Trophoblast cell (in vitro differentiated cells and primary cell): ENCODE measurements at regions not wholly inside any gene's neighbourhood (a gene's known extent, or its start where the extent isn't known, plus 50 kb on each side); places are given as distances from the start of the nearest gene placed in this dataset.
A peak's percentile ranks its signal among the peaks of the same experiment; 100 is the strongest.

Experiments
- DNase-seq, 2 donors: peaks; one replicate each; pipeline ENCODE4 v3.0.0-alpha.2; 2016
- H2AFZ ChIP-seq: 2 replicates; pipeline ENCODE4 v1.6.1; 2013; ENCODE audit warnings: low read length, moderate library complexity, mild to moderate bottlenecking; ENCODE audit not compliant: insufficient read depth, poor library complexity
- H2AK5ac ChIP-seq: 2 replicates; pipeline ENCODE4 v1.6.1; 2013; ENCODE audit warnings: mild to moderate bottlenecking, low read length
- H2BK120ac ChIP-seq: 2 replicates; pipeline ENCODE4 v1.6.1; 2013; ENCODE audit warnings: low read length, mild to moderate bottlenecking, moderate library complexity; ENCODE audit not compliant: insufficient read depth, poor library complexity
- H2BK12ac ChIP-seq: 2 replicates; pipeline ENCODE4 v1.6.1; 2013; ENCODE audit warnings: mild to moderate bottlenecking, low read length, moderate library complexity
- H2BK5ac ChIP-seq: 2 replicates; pipeline ENCODE4 v1.6.1; 2013; ENCODE audit warnings: low read length, low read depth, moderate library complexity, mild to moderate bottlenecking; ENCODE audit not compliant: poor library complexity
- H3K14ac ChIP-seq: 2 replicates; pipeline ENCODE4 v1.6.1; 2013; ENCODE audit warnings: mild to moderate bottlenecking, low read length
- H3K18ac ChIP-seq: 2 replicates; pipeline ENCODE4 v1.6.1; 2013; ENCODE audit warnings: mild to moderate bottlenecking, low read length
- H3K23ac ChIP-seq: 2 replicates; pipeline ENCODE4 v1.6.1; 2013; ENCODE audit warnings: low read length
- H3K27ac ChIP-seq: 2 replicates; pipeline ENCODE4 v1.5.1; 2013; ENCODE audit warnings: low read depth, mild to moderate bottlenecking, inconsistent platforms, low read length, moderate library complexity
- H3K27me3 ChIP-seq: 2 replicates; pipeline ENCODE4 v1.6.1; 2013; ENCODE audit warnings: inconsistent platforms, mild to moderate bottlenecking, low read length, moderate library complexity; ENCODE audit not compliant: insufficient read depth
- H3K36me3 ChIP-seq, 2 experiments: 1 replicate in 1 of 2; 2 replicates in 1 of 2; pipeline ENCODE4 v1.6.1; 2013; ENCODE audit warnings: low read length in 2 of 2, mild to moderate bottlenecking in 2 of 2, moderate library complexity in 1 of 2; ENCODE audit not compliant: insufficient read depth in 2 of 2, control insufficient read depth in 1 of 2
- H3K4ac ChIP-seq: 2 replicates; pipeline ENCODE4 v1.6.1; 2013; ENCODE audit warnings: low read depth, mild to moderate bottlenecking, low read length, moderate library complexity
- H3K4me1 ChIP-seq, 2 experiments: 1 replicate in 1 of 2; 2 replicates in 1 of 2; pipeline ENCODE4 v1.6.1; 2013; ENCODE audit warnings: low read length in 2 of 2, mild to moderate bottlenecking in 2 of 2, moderate library complexity in 1 of 2; ENCODE audit not compliant: insufficient read depth in 2 of 2, control insufficient read depth in 1 of 2
- H3K4me2 ChIP-seq: 2 replicates; pipeline ENCODE4 v1.6.1; 2013; ENCODE audit warnings: inconsistent platforms, mild to moderate bottlenecking, low read length, moderate library complexity
- H3K4me3 ChIP-seq: 2 replicates; pipeline ENCODE4 v1.5.1; 2013; ENCODE audit warnings: mild to moderate bottlenecking, low read depth, low read length, inconsistent platforms
- H3K79me1 ChIP-seq: one replicate; pipeline ENCODE4 v1.6.1; 2013; ENCODE audit warnings: low read length
- H3K79me2 ChIP-seq: 2 replicates; pipeline ENCODE4 v1.6.1; 2013; ENCODE audit warnings: low read length, mild to moderate bottlenecking; ENCODE audit not compliant: control insufficient read depth, insufficient read depth, poor library complexity
- H3K9ac ChIP-seq: 2 replicates; pipeline ENCODE4 v1.6.1; 2013; ENCODE audit warnings: mild to moderate bottlenecking, low read length
- H3K9me3 ChIP-seq: 2 replicates; pipeline ENCODE4 v1.6.1; 2013; ENCODE audit warnings: low read depth, mild to moderate bottlenecking, control low read depth, inconsistent platforms, low read length; ENCODE audit not compliant: insufficient read depth
- H4K12ac ChIP-seq: 2 replicates; pipeline ENCODE4 v1.6.1; 2013; ENCODE audit warnings: low read depth, mild to moderate bottlenecking, low read length, moderate library complexity
- H4K8ac ChIP-seq: 2 replicates; pipeline ENCODE4 v1.6.1; 2013; ENCODE audit warnings: low read depth, mild to moderate bottlenecking, low read length, moderate library complexity
- H4K91ac ChIP-seq: one replicate; pipeline ENCODE4 v1.6.1; 2013; ENCODE audit warnings: low read depth, mild to moderate bottlenecking, low read length, moderate library complexity
- WGBS: extraction: QIAGEN DNeasy Blood & Tissue Kit; methylation state at CpG from one replicate; pipeline ENCODE4 v1.1.7; 2013; ENCODE audit warnings: missing lambda C conversion rate; ENCODE audit not compliant: insufficient read length, insufficient coverage; ENCODE audit errors: extremely low coverage; 5-methylcytosine and 5-hydroxymethylcytosine counted together

DNA sequence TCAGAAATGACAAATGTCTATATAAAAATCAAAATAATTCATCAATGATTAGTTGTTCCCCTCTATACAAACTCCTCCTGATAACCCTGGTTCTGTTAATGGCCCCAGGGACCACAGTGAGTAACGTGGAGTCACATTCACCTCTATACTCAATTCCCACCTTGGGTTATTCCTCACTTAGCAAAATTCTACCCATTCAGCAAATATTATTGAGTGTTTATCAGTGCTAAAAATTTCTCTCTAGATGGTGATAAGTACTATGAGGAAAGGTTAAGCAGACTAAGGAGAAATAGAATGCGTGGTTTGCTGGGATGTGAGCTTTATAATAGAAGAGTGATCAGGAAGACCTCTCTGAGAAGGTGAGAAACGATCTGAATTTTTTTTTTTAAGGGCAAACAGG is 1124.5 kb downstream of the BCL11A start:
- no peaks in the 10 kb centered on the region for H3K36me3 ChIP-seq
- H3K4me3 ChIP-seq = no peak overlapping the region
- H4K8ac ChIP-seq = no peak overlapping the region
- H2BK5ac ChIP-seq = no peak overlapping the region
- no peak overlapping the region for H2AK5ac ChIP-seq
- WGBS = no CpG with 5 or more reads among the region's 3 CpGs
- no peak for DNase-seq
- H2AFZ ChIP-seq = no peak overlapping the region
- no peak overlapping the region for H3K4ac ChIP-seq
- H3K9me3 ChIP-seq = peaks cover 2% of the 10 kb centered on the region
- no peak overlapping the region for H3K27ac ChIP-seq
- H3K14ac ChIP-seq = no peak overlapping the region
- no peak overlapping the region for H2BK12ac ChIP-seq
- H2BK120ac ChIP-seq = no peak overlapping the region
- no peaks in the 10 kb centered on the region for H3K79me2 ChIP-seq
- H3K23ac ChIP-seq = no peak overlapping the region
- H3K9ac ChIP-seq = no peak overlapping the region
- H3K4me1 ChIP-seq = peaks cover 5% of the 10 kb centered on the region in 2 experiments
- no peak overlapping the region for H4K12ac ChIP-seq
- no peak overlapping the region for H3K4me2 ChIP-seq
- H3K27me3 ChIP-seq = no peaks in the 10 kb centered on the region
- no peak overlapping the region for H4K91ac ChIP-seq
- H3K18ac ChIP-seq = no peak overlapping the region
- peaks cover 2% of the 10 kb centered on the region for H3K79me1 ChIP-seq

GRCh38 chr2:59427980-59428379 is 1125.5 kb downstream of the BCL11A start:
- H3K4me1 ChIP-seq = peaks cover 5% of the 10 kb centered on the region in 2 experiments
- H4K91ac ChIP-seq = no peak overlapping the region
- no peak overlapping the region for H4K12ac ChIP-seq
- no peak overlapping the region for H3K14ac ChIP-seq
- H2BK120ac ChIP-seq = no peak overlapping the region
- no peaks in the 10 kb centered on the region for H3K27me3 ChIP-seq
- H3K79me2 ChIP-seq = no peaks in the 10 kb centered on the region
- H3K36me3 ChIP-seq = no peaks in the 10 kb centered on the region
- no peak overlapping the region for H3K27ac ChIP-seq
- no peak overlapping the region for H2BK5ac ChIP-seq
- H4K8ac ChIP-seq = no peak overlapping the region
- H2BK12ac ChIP-seq = no peak overlapping the region
- no peak overlapping the region for H3K23ac ChIP-seq
- H3K4me3 ChIP-seq = no peak overlapping the region
- no peak overlapping the region for H3K9ac ChIP-seq
- peaks cover 2% of the 10 kb centered on the region for H3K9me3 ChIP-seq
- peak in 1 of 2 donors; percentile 16 for DNase-seq
- H3K79me1 ChIP-seq = peaks cover 2% of the 10 kb centered on the region
- H3K4me2 ChIP-seq = no peak overlapping the region
- no peak overlapping the region for H2AK5ac ChIP-seq
- H3K4ac ChIP-seq = no peak overlapping the region
- H3K18ac ChIP-seq = no peak overlapping the region
- H2AFZ ChIP-seq = no peak overlapping the region
- WGBS = no CpG with 5 or more reads among the region's 1 CpG

DNA sequence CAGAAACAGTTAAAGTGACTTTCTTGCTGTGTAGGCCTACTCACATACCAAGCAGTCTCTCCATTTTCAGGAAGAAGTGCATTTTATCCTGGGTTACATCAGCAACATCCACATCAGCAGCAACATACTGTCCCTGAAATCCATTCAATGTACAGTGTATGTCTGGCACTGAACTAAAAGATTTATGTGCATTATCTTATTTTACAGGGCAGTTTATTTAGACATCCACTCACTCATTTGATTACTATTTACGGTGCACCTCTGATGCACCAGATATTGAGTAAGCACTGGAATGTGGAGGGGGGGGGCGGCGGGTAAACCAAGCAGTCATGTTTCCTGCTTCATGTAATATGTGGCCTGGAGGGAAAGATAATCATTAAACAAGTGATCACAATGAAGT is 1128.2 kb downstream of the BCL11A start:
- Histone ChIP-seq H3K4me3 (no peak overlapping the region), H3K23ac (no peak overlapping the region), H3K18ac (no peak overlapping the region), H3K79me2 (no peaks in the 10 kb centered on the region), H3K79me1 (peaks cover 2% of the 10 kb centered on the region), H3K4me1 (peaks cover 5% of the 10 kb centered on the region in 2 experiments), H2BK12ac (no peak overlapping the region), H4K8ac (no peak overlapping the region), H2AFZ (no peak overlapping the region), H2BK120ac (no peak overlapping the region), H4K91ac (no peak overlapping the region), H3K4ac (no peak overlapping the region), H2BK5ac (no peak overlapping the region), H4K12ac (no peak overlapping the region), H2AK5ac (no peak overlapping the region), H3K14ac (no peak overlapping the region), H3K27ac (no peak overlapping the region), H3K9ac (no peak overlapping the region), H3K9me3 (no peaks in the 10 kb centered on the region), H3K4me2 (no peak overlapping the region), H3K27me3 (no peaks in the 10 kb centered on the region), H3K36me3 (no peaks in the 10 kb centered on the region)
- WGBS = no CpG with 5 or more reads among the region's 3 CpGs
- no peak for DNase-seq

DNA sequence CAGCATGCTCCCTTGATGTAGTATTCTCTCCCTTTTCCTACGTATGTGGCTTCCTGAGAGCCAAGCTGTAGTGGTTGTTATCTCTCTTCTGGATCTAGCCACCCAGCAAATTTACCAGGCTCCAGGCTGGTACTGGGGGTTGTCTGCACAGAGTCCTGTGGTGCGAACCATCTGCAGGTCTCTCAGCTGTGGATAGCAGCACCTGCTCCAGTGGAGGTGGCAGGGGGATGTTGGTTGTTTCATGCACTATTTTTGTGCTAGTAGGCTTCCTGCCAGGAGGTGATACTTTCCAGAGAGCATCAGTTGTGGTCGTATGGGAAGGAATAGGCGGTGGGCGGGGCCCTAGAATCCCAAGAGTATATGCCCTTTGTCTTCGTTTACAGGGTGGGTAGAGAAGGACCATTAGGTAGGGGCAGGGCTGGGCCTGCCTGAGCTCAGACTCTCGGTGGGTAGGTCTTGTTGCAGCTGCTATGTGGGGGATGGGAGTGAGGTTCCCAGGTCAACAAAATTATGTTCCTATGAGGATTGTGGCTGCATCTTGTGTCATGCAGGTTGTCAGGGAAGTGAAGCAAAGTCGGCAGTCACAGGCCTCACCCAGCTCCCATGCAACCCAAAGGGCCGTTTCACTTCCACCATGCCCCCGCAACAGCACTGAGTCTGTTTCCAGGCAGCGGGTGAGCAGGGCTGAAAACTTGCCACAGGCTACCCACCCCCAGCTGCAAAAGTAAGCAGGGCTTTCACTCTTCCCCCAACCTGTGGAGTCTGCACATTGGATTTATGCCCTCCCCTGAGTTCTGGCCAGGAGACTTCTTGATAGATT is 1139.5 kb downstream of the BCL11A start:
- no peak overlapping the region for H4K91ac ChIP-seq
- H3K18ac ChIP-seq = no peak overlapping the region
- H3K79me1 ChIP-seq = no peaks in the 10 kb centered on the region
- H3K4me3 ChIP-seq = no peak overlapping the region
- no peak overlapping the region for H3K23ac ChIP-seq
- no peak overlapping the region for H3K14ac ChIP-seq
- H3K4me1 ChIP-seq = no peaks in the 10 kb centered on the region
- H2BK5ac ChIP-seq = no peak overlapping the region
- no peak overlapping the region for H3K9ac ChIP-seq
- no CpG with 5 or more reads among the region's 11 CpGs for WGBS
- no peak for DNase-seq
- H3K36me3 ChIP-seq = no peaks in the 10 kb centered on the region
- H3K4me2 ChIP-seq = no peak overlapping the region
- H4K12ac ChIP-seq = no peak overlapping the region
- H3K27ac ChIP-seq = no peak overlapping the region
- no peak overlapping the region for H3K4ac ChIP-seq
- H3K9me3 ChIP-seq = no peaks in the 10 kb centered on the region
- H2AK5ac ChIP-seq = no peak overlapping the region
- H2AFZ ChIP-seq = no peak overlapping the region
- H2BK12ac ChIP-seq = no peak overlapping the region
- H4K8ac ChIP-seq = no peak overlapping the region
- H2BK120ac ChIP-seq = no peak overlapping the region
- no peaks in the 10 kb centered on the region for H3K27me3 ChIP-seq
- no peaks in the 10 kb centered on the region for H3K79me2 ChIP-seq
